ENCODE measurements at regions not wholly inside any gene's neighbourhood (a gene's known extent, or its start where the extent isn't known, plus 50 kb on each side); places are given as distances from the start of the nearest gene placed in this dataset.

GRCh38 chr4:23993373-23993772, 103.5 kb upstream of the PPARGC1A start:
- TF ChIP-seq POLR2A (IDR thresholded peaks at IDR 0.05) (no peak), CTCF (IDR thresholded peaks at IDR 0.05) (no peak)
